ENCODE measurements at regions not wholly inside any gene's neighbourhood (a gene's known extent, or its start where the extent isn't known, plus 50 kb on each side); places are given as distances from the start of the nearest gene placed in this dataset.

DNA sequence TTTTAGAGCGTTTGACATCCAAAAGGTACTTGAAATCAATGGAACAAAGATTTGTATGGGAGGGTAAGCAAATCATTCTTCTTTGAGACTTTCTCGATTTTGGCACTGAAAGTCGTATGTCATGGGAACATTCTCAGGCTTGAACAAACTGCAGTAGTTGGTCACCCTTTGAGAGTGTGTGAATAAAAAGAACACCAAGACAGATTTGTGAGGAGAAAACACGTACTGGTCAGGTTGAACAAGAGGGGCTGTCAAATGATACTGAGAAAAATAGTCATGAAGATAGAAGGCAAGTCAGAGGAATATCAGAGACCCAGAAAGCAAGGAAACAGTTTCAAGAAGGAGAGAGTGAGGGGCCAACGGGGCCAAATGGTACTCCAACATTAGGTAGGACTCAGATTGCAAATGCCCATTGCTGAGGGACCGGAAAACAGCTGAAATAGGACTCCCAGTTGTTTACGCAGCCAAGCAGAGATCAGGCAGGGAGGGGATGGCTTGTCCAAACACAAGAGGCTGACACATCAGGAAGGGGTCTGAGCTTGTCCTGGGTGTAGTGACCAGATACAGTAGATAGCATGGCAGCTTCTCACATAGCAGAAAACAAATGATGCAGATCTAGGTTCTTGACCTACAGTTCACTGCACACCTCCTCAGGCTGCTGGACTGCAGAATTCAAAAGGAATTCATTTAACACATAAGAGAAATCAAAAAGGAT, 74.5 kb upstream of the MYOCD start:
- DNase-seq, result peak; percentile 66

DNA sequence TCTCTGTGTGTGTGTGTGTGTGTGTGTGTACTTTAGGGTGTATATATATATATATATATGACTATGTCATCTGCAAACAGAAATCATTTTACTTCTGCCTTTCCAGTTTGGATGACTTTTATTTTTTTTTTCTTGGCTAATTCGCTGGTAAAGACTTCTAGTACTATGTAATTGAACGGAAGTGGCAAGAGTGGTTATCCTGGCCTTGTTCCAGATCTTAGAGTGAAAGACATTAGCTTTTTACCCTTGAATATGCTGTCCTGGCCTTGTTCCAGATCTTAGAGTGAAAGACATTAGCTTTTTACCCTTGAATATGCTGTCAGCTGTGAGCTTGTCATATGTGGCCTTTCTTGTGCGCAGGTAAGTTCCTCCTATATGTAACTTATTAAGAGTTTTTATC, 72.7 kb upstream of the MYOCD start:
- DNase-seq, result peak; percentile 71

DNA sequence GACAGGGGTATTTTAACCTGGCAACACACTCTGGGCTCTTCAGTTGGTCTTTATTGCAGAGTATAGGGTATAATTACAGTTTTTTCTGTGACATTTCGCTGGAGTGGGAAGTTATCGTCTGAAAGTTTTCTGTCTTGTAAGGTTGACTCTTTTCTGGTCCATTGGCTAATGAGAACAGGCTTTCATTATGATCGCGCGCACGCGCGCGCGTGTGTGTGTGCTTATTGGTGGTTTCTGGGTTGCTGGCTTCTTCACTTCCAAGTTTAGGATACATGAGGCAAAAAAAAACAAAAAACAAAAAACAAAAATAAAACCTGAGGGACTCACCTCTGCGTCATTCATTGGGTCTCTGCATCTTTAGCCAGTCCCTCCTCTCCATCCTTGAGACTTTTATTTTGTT, 68.7 kb upstream of the MYOCD start:
- no peak for DNase-seq

DNA sequence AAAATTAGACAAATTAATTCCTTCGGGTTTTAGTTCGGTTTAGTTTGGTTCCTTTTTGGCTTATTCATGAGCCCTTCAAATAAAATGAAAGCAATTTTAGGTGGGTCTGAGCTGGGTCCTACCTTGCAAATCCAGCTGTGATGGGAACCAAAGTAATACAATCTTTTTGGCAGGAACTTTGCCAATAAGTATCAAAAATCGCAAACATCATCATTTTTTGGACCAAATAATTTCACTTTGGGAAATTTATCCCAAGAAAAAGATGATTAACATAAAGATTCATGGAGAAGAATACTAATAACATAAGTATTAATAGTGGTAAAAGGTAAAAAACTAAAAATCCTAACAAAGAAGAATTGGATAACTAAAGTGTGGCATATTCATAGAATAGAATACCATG, 67.8 kb upstream of the MYOCD start:
- DNase-seq, result no peak

DNA sequence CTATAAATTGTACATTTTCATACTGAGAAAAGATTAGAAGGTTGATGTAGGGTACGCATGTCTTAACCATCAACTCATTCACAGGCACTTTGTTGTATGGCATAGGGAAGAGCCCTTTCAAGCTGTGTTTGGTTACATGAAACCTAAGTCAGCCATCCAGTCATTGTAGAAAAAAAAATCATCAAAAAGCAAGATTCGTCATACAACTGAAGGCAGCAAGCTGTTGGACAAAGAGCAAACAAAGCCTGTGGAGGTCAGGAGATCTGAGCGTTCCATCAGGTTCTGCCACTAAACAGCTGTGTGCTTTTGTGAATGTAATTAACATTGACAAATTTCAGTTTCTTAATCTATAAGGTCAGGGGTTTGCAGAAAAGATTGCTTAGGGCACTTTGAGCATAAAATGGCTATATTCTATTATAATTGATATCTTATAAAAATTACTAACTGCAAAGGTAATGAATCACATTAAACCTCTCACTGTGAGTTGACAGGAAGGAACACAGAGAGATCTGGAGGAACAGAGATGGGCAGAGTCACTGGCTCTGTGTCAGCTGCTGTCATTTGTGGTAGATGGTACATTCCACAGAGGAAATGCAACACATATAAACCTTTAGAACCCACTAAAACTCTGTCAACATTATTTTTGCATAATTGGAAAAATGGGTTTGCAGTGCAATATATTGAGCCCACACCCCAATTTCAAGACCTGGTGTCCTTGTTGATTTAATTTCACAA, 66.3 kb upstream of the MYOCD start:
- DNase-seq, result peak; percentile 71

DNA sequence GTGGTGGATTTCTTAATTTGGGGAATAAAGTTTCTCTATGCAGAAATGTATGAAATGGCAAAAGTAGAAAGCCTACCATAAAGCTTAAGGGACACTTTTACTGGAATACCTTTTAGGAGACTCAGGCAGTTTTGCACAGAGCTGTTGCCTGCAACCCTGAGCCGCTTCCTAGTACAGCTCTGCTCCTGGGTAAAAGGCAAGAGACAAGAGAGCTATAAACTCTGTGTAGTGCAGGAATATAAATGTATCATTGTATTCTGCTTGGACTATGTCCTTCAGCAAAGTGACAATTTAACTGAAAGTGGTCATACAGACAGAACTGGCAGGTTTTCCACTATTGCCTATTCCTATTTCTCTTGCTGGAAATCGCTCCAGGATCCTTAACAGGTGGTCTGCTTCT, 65.3 kb upstream of the MYOCD start:
- no peak for DNase-seq

DNA sequence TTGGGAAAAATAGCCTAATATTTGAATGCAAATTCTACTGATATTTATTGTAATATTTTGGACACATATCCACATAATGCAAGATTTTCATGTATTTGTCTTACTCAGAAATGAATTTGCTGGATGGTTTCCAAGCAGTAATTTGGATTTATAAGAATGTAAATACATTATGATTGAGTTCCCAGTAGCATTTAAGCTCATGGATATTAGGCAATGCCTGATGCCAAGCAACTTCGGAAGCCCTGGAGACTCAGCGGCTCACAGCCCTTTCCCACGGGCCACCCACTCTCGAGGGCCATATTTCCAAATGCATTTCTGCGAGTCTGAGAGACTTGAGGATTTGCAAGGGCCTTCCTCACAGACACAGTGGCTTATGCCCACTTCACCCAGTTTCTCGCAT, 62.1 kb upstream of the MYOCD start:
- DNase-seq, result peak; percentile 62

DNA sequence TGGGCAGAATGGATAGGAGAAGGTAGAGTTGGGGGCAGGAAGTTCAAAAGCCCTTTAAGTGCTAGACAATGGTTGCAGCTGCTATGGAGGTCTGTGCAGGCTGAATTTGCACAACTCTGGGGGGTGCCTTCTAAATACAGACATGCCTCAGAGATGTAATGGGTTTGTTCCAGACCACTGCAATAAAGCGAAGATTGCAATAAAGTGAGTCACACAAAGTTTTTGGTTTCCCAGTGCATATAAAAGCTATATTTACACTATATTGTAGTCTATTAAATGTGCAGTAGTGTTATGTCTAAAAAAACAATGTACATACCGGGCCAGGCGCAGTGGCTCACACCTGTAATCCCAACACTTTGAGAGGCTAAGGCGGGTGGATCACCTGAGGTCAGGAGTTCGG, 60.5 kb upstream of the MYOCD start:
- peak; percentile 90 for DNase-seq

DNA sequence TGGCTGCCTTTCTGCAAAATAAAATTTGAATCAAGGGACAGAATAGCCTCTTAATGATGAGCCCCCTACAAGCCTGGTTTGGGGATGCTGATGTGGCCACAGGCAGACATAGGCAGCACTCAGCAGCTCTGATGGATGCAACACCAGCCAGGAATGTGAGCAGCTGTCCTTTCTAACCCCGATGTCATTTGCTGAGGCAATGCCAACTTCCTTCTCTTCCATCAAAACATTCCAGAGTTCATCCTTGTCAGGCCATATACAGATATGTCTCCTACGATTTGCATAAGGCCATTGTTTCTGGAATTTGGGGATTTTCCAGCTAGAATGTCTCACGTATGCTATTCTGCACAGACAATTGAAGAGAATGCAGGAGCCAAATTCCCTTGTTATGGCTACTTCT, 52.1 kb upstream of the MYOCD start:
- peak; percentile 99 for DNase-seq
